Dedifferentiated amniotic fluid mesenchymal stem cell (primary cell): ENCODE measurements at regions not wholly inside any gene's neighbourhood (a gene's known extent, or its start where the extent isn't known, plus 50 kb on each side); places are given as distances from the start of the nearest gene placed in this dataset.

Source experiments
- DNase-seq: peaks from one replicate; pipeline ENCODE4 v3.0.0-alpha.2; 2016; ENCODE audit errors: extremely low spot score

DNA sequence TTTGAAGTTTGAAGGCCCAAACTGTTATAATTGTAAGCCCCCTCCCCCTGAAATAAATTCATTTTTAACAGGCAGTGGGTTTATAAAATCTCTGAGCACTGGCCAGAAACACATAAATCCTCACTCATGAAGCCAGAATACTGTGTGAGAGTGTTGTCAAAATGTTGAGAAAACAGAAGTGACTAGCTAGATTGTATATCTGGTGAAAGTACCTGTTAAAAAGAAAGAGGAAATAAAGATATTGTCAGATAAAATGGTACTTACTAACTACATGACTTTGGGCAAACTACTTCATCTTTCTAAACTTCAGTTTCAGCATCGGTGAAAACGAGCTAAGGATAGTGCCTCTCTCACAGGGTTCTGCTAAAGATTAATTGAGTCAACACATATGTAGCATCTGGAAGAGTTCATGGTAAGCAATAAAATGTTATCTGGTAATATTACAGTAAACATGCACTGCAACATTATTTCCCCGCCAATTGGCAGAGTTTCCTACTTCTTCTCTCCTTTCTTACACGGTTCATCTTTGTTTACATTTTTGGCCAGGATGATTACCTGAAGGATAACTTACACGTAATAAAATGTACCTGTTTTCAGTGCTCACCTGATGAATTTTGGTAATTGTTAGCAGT, 202.5 kb upstream of the CHRM2 start:
- DNase-seq, result no peak

DNA sequence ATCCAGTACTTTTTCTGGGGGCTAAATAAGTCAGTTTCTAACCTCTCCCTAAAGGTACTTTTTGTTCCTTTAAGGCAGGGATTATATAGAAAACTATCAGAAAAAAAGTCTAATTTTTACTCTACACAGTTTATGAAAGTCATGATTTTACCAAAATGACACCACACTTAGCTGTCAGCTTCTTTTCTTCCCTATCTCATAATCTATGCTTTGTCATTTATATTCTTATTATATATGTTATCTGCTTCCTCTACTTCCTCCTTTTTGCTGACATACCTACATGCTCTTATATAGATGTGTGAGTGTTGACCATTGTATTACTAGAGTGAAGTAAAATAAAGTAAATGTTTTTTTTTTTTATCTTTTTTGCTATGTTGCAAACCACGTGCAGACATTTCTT, 203.9 kb upstream of the CHRM2 start:
- DNase-seq, result no peak

DNA sequence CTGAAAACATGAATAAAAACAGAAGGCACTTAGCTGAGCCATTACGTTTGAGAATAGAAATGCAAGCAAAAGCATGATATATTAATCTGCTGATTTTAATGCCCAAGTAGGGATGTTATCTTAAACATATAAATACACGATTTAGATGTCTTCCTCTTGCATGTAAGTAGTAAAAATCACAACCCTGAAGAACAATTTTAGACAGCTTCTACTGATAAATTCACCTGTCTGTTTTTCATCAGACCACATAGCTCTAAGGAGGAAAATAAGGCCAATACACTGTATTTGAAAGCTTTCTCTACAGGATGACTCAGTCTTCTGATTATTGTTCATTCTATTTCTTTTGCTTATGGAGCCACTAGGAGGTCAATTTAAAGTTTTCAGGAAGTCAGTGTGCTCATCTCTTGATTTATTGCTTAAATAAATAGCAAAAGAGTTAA, 210.9 kb upstream of the CHRM2 start:
- DNase-seq, result no peak

GRCh38 chr7:136656516-136656915, 211.9 kb upstream of the CHRM2 start:
- no peak for DNase-seq

GRCh38 chr7:136655414-136655813, 213.0 kb upstream of the CHRM2 start:
- no peak for DNase-seq

DNA sequence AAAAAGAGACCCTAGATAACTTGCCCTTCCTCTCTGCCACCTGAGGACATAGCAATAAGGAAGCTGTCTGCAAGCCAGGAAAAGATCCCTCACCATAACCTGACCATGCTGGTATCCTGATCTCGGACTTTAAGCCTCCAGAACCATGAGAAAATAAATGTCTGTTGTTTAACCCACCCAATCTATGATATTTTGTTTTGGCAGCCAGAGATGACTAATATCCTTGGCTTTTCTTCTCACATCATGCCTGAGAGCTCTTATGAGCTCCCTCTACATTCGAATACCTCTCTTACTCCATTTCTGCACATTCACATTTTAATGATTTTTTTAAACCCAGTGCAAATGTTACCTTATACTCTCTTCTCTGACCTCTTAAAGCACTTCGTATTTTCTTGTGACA, 214.0 kb upstream of the CHRM2 start:
- no peak for DNase-seq

DNA sequence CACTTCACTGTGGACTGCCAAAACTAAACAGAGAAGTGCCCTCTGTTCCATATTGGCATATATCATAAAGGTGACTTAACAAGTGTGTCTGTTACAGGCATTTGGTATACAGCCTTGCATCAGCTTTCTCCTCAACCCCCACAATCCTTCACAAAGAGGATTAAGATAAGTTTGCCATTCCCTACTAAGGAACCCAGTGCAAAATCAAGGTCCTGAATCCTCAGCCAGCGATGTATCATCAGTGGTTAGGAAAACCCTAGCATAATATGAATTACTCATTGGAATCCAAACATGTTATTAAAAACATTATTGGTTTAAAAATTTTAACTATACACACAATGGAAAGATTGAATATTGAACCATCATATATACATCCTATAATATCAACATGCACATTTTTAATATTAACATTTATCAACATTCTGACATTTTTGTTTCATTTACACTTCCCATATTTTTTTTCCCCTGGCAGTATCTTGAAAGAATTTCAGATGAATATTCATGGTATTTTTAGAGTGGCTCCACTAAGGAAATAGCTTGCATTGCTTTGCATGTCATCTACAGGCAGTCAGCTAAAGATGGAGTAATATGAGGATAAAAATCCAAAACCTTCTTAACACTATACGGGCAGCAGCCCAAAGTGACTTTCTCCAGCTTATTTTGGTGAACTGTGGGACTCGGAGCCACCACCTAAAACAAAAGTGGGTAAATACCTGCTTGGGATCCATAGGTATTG, 215.6 kb upstream of the CHRM2 start:
- no peak for DNase-seq

- DNase-seq, result no peak
These were observed 227.5 kb upstream of the CHRM2 start for GRCh38 chr7:136640977-136641376.

GRCh38 chr7:136637813-136638212, 230.6 kb upstream of the CHRM2 start:
- no peak for DNase-seq

- no peak for DNase-seq
These were observed 232.7 kb upstream of the CHRM2 start for GRCh38 chr7:136635751-136636150.

DNA sequence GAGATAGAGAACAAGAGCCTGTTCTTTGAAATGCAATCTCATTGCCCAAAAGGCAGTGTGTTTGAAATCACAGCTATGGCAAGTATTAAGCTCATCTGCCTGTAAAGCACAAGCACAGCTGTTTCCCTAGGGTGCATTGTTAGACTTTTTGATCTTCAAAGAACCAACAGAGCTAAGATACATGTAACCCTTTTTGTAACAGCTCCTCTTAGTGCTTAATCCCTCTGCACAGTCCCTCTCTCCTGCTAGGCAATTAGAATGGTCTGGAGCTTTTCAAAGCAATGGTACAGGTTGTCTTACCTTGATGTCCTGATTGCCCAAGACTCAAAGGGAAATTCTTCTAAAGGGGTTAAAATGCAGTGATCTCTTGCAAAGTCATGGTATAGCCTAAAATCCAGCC, 249.6 kb upstream of the CHRM2 start:
- no peak for DNase-seq

DNA sequence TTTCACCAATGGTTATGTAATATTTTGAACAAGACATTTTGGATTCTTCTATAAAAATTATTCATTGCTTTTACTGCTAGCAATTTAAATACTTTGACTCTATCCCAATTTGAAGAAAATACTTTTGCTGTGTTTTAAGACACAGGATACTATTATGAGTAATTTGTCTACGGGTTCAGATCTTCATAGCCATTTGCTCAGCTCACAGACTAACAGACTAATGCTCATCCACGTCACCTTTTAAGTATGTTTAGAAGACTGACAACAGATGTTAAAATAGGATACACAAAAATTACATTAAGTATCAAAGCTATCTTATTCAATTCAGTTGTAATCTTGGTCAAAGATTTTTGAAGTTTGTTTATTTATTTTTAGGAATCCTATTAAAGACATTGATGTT, 251.3 kb upstream of the CHRM2 start:
- no peak for DNase-seq

DNA sequence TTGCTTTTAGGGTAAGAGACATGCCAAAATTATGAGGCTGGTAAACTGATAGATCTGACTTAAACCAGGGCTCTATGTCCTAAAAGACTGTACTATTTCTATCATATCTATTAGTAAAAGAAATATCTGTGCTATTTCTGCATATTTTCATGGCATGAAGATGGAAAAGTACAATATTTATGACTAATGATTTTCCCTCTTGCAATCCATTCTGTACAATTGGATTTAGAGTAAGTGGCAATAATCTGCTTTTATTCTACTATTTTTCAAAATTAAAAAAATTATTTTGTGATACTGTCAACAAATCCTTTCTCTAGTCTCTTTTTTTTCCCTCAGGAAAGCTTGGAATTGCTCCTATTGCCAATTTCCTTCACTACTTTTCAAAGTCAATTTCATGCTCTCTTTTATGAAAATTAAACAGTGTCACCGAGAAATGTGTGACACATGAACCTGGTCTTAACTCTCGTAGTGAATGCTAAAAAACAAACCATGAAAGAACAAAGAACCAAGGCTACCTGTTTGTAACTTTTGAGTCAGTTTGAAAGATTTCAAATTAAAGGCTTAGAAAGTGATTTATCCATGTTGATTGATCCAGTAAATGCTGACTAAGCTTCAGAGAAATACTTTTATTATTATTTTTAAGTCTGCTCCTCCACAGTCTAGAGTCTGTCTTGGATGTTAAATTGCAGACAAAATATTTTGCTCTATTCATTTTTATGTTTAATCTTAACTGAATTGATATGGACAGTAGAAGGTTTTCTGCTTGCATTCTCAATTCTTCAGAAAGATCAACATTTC, 262.7 kb upstream of the CHRM2 start:
- DNase-seq, result no peak

- no peak for DNase-seq
These were observed 266.7 kb upstream of the CHRM2 start for GRCh38 chr7:136601772-136602171.

DNA sequence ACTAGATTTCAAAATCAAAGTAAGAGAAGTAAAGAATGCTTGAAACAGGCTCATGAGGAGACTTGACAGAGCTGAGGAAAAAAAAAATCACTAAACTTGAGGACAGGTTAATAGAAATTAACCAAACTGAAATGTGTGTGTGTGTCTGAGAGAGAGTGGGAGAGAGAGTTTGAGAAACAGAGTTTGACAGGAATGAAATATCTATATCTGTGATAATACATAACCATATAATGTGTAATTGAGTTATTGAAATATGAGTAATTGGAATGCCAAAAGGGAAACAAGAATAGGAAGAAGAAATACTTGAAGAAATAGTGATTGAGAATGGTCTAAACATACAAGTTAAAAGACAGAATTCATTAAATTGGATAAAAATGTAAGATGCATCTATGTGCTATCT, 268.0 kb upstream of the CHRM2 start:
- DNase-seq, result no peak

- peak; percentile 15 for DNase-seq
These were observed 273.7 kb upstream of the CHRM2 start for GRCh38 chr7:136594739-136595144.

DNA sequence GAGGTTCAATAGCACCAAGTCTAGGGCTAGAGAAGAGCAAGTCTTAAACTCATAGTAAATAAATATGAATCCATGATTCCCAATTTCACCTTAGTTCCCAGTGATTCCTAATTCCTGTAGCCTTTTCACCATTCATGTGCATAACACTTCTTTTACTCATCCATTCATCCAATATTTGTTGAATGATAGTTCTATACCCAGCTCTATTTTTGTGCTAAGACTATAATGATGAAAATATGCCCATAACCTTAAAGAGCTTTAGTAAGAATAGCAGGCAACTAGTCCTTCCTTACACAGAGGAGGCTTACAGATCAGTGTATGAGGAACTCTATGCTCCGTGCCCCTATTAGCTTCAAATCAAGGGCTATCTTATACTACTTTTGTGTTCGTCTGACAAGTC, 280.2 kb upstream of the CHRM2 start:
- DNase-seq, result no peak

GRCh38 chr7:136585954-136586670, 282.3 kb upstream of the CHRM2 start:
- DNase-seq, result no peak

DNA sequence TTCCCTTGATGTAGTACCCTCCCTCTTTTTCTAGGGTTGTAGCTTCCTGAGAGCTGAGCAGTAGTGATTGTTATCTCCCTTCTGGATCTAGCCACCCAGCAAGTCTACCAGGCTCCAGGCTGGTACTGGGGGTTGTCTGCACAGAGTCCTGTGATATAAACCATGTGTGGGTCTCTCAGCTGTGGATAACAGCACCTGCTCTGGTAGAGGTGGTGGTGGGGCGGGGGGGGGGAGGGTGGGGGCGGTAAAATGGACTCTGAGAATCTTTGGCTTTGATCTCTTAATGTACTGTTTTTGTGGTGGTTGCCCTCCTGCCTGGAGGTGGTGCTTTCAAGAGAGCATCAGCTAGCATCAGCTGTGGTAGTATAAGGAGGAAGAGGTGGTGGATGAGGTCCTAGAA, 302.0 kb upstream of the CHRM2 start:
- no peak for DNase-seq

GRCh38 chr7:136555933-136556332, 312.5 kb upstream of the CHRM2 start:
- no peak for DNase-seq

- no peak for DNase-seq
These were observed 316.8 kb upstream of the CHRM2 start for GRCh38 chr7:136551618-136552017.

DNA sequence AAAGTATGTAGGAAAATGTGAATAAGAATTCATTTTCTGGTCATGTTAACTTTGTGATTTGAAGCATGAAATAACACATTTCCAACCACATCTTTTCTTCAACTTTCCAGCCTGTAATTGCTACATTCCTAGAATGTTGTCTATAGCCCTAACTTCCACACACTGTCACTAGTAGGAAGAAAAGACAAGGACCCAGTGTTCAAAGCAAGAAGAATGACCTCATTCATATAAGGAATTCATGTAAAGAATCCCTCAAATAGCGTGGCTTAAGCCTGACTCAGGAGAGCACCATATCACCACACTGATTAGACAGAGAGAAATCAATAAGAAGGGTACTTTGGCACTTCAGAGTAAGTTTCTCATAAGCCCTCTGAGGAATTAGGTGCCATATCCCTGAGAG, 318.7 kb upstream of the CHRM2 start:
- DNase-seq, result no peak
